Fibroblast of the conjunctiva (primary cell): ENCODE measurements at regions not wholly inside any gene's neighbourhood (a gene's known extent, or its start where the extent isn't known, plus 50 kb on each side); places are given as distances from the start of the nearest gene placed in this dataset.
"Not testable (repeated sequence)": the region's sequence is repeated elsewhere in the genome, so short reads cannot be mapped to it uniquely, and the experiment has no call there.

Experiments used
- DNase-seq: peaks from one replicate; pipeline ENCODE4 v3.0.0-alpha.2; 2010; ENCODE audit warnings: low read depth

DNA sequence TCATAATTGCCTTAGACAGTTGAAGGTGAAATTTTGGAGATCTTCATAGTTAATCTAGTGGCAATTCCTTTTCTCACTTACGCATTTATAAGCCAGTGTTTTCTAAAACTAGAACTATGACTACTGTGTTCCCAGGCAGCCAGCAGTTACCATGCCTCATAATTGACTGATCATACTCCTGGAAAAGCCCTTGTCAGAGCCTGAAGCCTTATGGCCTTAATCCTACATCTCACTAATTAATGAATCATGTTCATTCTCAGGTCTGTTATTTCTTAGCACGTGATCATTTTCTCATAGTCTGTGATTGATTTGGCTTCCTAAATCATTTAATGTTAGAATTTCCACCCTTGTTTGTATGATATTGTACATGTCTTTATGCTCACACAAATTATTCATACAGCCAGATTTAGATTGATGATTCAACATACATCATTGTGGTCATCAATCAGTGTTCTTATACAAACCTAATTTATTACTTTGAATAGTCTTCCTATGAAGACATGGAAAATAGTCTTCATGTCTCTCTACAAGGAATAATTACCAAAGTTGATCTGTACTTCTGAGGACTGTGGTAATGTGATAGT lies 132.6 kb upstream of the ASCC3 start:
- DNase-seq: no peak

DNA sequence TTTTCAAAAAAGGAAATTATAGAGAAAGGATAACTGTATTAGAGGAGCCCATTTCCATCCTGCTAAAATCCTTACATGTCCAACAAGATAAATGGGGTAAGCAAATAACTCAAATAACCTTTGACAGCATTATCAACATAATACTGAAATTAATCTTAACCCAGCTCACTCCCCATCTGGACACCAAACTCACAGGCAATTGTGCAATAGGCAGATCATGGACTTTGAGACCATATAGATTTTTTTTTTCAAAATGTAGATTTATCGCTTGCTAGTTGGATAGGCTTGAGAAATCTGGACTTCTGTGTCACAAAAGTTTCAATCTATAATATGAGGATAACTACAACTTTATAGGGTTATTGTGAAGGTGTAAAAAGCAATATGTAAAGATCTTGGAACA lies 134.4 kb upstream of the ASCC3 start:
- DNase-seq: no peak

GRCh38 chr6:101016163-101016562 lies 135.0 kb upstream of the ASCC3 start:
- no peak for DNase-seq

DNA sequence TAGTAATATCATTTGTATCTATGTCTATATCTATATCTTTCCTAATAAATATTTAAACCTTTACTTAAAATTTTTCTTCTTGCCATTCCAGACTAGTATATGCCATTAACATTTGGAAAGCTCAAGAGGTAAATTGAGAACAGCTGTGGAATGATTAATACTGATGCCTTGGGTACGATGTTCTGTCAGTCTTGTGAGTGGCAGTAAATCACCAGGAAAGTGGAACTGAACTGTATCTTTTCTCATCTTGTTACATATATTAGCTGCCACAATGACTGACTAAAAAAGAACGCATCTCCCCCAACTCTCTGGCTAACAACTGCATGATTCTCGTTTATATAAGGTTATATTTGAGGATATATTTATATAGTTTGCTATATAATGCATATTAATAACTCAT lies 137.0 kb upstream of the ASCC3 start:
- no peak for DNase-seq

DNA sequence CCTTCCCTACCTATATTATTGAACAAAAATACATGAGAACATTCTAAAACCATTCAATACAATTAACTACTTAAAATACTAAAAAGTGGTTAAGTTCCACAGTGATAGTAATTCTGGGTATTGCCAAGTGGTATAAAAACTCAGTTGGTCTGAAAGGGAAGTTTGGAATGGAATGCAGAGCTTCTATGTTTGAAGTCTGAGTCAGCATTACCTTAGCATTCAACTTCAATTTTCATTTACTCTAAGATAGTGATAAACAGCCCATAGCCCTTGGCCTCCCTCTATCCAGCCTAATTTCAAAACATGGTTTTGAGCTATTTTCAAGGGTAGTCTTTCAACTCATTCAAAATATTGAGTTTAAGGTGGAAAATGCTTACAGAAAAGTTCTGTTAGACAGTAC lies 140.4 kb upstream of the ASCC3 start:
- no peak for DNase-seq

DNA sequence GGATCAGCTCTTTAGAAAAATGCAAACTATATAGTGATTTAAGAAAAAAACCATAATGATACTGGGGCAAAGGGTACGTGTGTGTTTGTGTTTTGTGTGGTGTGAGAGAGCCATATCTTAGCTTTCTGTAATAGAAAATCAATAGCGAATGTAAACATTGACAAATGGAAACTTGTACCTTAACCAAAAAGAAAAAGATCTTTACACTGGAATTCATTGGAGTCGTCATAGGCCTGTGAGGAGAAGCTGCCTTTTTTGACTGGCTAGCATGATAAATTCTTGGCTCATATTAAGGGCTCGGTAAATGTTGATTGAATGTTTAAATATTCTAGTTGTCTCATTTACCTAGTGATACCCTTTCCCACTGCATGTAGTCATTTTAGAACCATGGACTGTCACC lies 161.8 kb upstream of the ASCC3 start:
- DNase-seq: no peak

- DNase-seq: no peak
These were observed 177.2 kb upstream of the ASCC3 start for GRCh38 chr6:101058296-101058695.

- no peak for DNase-seq
These were observed 185.4 kb upstream of the ASCC3 start for GRCh38 chr6:101066481-101066880.

- no peak for DNase-seq
These were observed 188.2 kb upstream of the ASCC3 start for GRCh38 chr6:101069191-101069795.

GRCh38 chr6:101070044-101070608 lies 189.0 kb upstream of the ASCC3 start:
- DNase-seq: no peak

- no peak for DNase-seq
These were observed 196.2 kb upstream of the ASCC3 start for GRCh38 chr6:101077344-101077743.

- DNase-seq: no peak
These were observed 198.7 kb upstream of the ASCC3 start for GRCh38 chr6:101079696-101080270.

DNA sequence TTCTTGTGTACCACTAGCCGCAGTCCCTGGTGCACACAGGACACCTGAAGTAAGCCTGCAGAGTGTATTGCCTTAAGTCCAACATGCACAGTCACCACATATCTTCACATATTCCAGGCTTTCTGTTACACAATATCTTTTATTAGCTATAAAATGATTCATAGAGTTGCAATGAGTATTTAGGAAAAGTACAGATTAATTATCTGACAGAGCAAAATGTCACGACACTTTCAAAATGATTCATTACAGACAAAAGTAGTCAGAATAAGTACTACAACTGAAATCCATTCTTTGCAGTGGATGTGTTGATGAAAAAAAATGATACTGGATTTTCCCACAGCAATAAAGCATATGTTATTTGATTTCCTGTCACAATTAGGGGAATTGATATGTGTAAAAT lies 199.5 kb upstream of the ASCC3 start:
- DNase-seq: no peak

DNA sequence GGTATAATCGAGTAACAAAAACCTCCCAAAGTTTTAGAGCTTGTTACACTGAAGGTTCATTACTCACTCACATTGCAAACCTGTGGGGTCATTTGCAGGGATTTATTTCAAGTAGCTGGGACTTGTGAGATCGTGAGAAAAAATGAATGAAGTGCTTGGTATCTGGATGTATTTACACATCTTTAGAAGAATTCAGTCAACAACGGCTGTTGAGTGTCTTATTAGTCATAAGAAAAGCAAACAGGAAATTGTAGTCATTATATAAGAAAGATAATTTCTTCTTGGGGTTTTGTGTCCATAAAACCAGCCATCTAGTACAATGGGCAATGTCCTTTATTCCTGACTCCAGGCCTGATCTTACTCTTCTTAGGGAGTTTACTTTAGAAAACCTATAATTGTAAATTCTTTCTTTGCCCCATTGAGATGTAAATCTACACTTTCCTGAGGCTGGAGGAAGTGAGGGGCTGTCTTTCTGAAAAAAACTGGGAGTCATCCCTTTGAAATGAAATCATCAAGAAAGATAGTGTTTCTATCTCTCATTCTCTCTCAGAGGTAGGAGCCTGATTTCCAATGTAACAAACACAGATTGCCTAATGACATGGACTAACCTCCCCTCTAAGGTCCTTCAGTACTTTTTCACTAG lies 202.5 kb upstream of the ASCC3 start:
- no peak for DNase-seq

DNA sequence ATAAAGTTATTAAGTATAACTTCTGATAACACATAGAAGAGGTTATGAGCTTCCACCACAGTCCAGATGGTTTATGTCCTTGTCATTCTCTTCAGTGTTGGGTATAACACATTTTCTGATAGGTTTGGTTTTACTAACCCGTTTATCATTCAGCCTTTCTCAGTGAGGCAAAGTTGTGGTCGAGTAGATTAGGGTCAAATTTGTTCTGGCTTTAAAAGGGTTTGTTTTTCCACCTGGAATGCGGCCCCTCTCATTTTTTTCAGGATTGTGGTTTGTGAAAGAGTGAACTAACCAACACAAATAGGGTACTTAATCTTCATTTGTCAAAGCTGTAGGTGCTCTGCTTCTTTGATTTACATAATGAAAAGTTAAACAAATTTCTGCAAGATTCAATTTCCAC lies 204.2 kb upstream of the ASCC3 start:
- no peak for DNase-seq

DNA sequence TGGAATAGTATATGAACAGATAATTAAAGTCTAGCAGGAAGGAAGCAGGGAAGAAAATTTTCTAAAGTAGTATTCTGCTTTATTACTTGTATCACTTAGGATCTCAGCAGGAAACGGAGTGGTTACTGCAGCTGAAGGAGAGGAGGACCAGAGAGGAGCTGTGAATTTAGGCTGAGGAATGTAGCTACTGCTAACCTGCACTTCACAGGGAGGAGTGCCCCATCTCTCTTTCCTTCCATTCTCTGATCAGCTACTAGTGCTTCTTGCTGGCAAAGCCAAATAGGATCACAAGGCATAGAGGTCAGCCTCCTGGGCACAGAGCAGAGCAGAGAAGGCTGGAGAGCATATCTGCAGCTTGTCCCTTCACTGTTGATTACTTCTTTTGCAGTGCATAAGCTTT lies 205.3 kb upstream of the ASCC3 start:
- no peak for DNase-seq

DNA sequence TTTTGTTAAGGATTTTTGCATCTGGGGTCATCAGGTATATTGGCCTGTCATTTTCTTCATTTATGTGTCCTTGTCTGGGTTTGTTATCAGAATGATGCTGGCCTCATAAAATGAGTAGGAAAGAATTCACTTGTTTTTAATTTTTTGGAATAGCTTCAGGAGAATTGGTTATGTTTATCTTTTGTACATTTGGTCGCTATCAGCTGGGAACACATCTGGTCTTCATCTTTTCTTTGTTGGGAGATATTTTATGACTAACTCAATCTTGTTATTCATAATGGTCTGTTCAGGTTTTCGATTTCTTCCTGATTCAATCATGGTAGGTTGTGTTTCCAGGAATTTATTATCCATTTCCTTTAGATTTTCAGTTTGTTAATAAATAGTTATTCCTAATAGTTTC lies 207.5 kb upstream of the ASCC3 start:
- no peak for DNase-seq

DNA sequence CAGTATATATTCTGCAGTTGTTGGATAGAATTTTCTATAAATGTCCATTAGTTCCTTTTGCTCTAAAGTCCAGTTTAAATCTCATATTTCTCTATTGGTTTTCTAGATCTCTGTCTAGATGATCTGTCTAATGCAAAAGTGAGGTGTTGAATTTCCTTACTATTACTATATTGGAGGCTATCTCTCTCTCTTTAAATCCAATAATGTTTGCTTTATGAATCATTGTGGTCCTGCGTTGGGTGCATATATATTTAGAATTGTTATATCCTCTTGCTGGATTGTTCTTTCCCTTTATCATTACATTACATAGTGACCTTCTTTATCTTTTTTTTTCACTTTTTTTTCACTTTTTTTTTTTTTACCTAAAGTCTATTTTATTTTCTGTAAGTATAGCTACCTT lies 208.5 kb upstream of the ASCC3 start:
- DNase-seq: no peak

DNA sequence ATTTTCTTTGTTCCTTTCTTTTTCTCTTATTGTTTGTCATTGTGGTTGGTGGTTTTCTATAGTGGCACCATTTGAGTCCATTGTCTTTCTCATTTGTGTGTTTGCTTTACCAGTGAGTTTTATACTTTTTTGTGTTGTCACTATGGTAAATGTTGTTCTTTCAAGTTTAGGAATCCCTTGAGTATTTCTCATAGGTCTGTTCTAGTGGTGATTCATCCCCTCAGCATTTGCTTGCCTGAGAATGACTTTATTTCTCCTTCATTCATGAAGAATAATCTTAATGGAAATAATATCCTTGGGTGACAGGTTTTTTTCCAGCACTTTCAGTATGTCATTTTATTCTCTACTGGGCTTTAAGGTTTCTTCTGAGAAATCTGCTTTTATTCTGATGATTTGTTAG lies 209.2 kb upstream of the ASCC3 start:
- DNase-seq: no peak

DNA sequence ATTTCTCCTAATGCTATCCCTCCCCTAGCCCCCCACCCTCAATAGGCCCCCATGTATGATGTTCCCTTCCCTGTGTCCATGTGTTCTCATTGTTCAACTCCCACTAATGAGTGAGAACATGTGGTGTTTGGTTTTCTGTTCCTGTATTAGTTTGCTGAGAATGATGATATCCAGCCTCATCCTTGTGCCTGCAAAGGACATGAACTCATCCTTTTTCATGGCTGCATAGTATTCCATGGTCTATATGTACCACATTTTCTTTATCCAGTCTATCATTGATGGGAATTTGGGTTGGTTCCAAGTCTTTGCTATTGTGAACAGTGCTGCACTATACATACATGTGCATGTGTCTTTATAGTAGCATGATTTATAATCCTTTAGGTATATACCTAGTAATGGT lies 217.5 kb upstream of the ASCC3 start:
- not testable (repeated sequence) for DNase-seq

GRCh38 chr6:101102702-101103101 lies 221.6 kb upstream of the ASCC3 start:
- no peak for DNase-seq

GRCh38 chr6:101108286-101108685 lies 227.2 kb upstream of the ASCC3 start:
- no peak for DNase-seq

DNA sequence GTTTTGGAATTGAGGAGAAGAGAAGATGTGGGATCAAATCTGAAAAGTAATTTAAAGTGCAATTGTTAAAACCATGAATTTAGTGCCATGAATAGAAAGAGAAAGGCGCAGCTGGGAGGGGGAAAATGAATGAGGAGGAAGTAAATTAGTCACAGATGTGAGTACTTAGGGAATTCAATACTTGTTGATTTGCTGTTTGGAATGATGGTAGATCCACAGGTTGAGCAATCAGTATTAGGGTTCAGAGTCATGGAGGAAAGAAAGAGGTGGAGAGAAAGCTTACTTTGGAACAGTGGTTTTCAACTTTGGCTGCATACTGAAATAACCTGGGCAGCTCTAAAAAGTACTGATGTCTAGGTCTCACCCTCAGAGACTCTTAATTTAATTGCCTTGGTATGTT lies 229.7 kb upstream of the ASCC3 start:
- DNase-seq: peak; percentile 2
